ENCODE measurements at regions not wholly inside any gene's neighbourhood (a gene's known extent, or its start where the extent isn't known, plus 50 kb on each side); places are given as distances from the start of the nearest gene placed in this dataset.

- no peaks in the 10 kb centered on the region for H3K36me3 ChIP-seq (ENCODE audit: control insufficient read depth, insufficient read depth, low read length)
- no peak for TF ChIP-seq CTCF (IDR thresholded peaks at IDR 0.05; ENCODE audit: insufficient read depth, low read depth, low read length)
- no peak overlapping the region for H3K4me3 ChIP-seq (ENCODE audit: low read depth, low read length)
- ChIA-PET POLR2A (no interaction called here), CTCF (no interaction called here)
- H3K27me3 ChIP-seq (ENCODE audit: control insufficient read depth, insufficient read depth, low read length), result no peaks in the 10 kb centered on the region
- no peak for DNase-seq (ENCODE audit: low read depth)
These were observed 167.8 kb upstream of the PTBP2 start for GRCh38 chr1:96553811-96554210.

GRCh38 chr1:96554364-96554763 lies 167.2 kb upstream of the PTBP2 start:
- no peak for TF ChIP-seq CTCF (IDR thresholded peaks at IDR 0.05; ENCODE audit: insufficient read depth, low read depth, low read length)
- ChIA-PET CTCF (no interaction called here), POLR2A (no interaction called here)
- no peak for DNase-seq (ENCODE audit: low read depth)
- Histone ChIP-seq H3K36me3 (ENCODE audit: control insufficient read depth, insufficient read depth, low read length) (no peaks in the 10 kb centered on the region), H3K4me3 (ENCODE audit: low read depth, low read length) (no peak overlapping the region), H3K27me3 (ENCODE audit: control insufficient read depth, insufficient read depth, low read length) (no peaks in the 10 kb centered on the region)

GRCh38 chr1:96557336-96557735 lies 164.2 kb upstream of the PTBP2 start:
- Histone ChIP-seq H3K36me3 (ENCODE audit: control insufficient read depth, insufficient read depth, low read length) (no peaks in the 10 kb centered on the region), H3K4me3 (ENCODE audit: low read depth, low read length) (no peak overlapping the region), H3K27me3 (ENCODE audit: control insufficient read depth, insufficient read depth, low read length) (no peaks in the 10 kb centered on the region)
- TF ChIP-seq CTCF (IDR thresholded peaks at IDR 0.05; ENCODE audit: insufficient read depth, low read depth, low read length), result no peak
- no peak for DNase-seq (ENCODE audit: low read depth)
- POLR2A ChIA-PET, result no interaction called here
- CTCF ChIA-PET, result interaction anchor here (1.4 to 1.8 kb wide), 2 partner anchors 15 to 18 kb away, joined by 4 read pairs; no protein-coding TSS in a partner anchor

GRCh38 chr1:96558635-96559034 lies 162.9 kb upstream of the PTBP2 start:
- no peak for DNase-seq (ENCODE audit: low read depth)
- POLR2A ChIA-PET, result no interaction called here
- CTCF ChIA-PET, result no interaction called here
- Histone ChIP-seq H3K27me3 (ENCODE audit: control insufficient read depth, insufficient read depth, low read length) (no peaks in the 10 kb centered on the region), H3K36me3 (ENCODE audit: control insufficient read depth, insufficient read depth, low read length) (no peaks in the 10 kb centered on the region), H3K4me3 (ENCODE audit: low read depth, low read length) (no peak overlapping the region)
- TF ChIP-seq CTCF (IDR thresholded peaks at IDR 0.05; ENCODE audit: insufficient read depth, low read depth, low read length), result no peak

- Histone ChIP-seq H3K4me3 (ENCODE audit: low read depth, low read length) (no peak overlapping the region), H3K27me3 (ENCODE audit: control insufficient read depth, insufficient read depth, low read length) (no peaks in the 10 kb centered on the region), H3K36me3 (ENCODE audit: control insufficient read depth, insufficient read depth, low read length) (no peaks in the 10 kb centered on the region)
- DNase-seq (ENCODE audit: low read depth), result no peak
- no peak for TF ChIP-seq CTCF (IDR thresholded peaks at IDR 0.05; ENCODE audit: insufficient read depth, low read depth, low read length)
- ChIA-PET CTCF (interaction anchor here (1.0 to 1.1 kb wide), 3 partner anchors 10 to 20 kb away, joined by 3 to 4 read pairs (median 3); no protein-coding TSS in a partner anchor), POLR2A (no interaction called here)
These were observed 162.4 kb upstream of the PTBP2 start for GRCh38 chr1:96559181-96559580.

All from BJ (cell line).